Lower leg skin (tissue), 3 donors: ENCODE measurements at regions not wholly inside any gene's neighbourhood (a gene's known extent, or its start where the extent isn't known, plus 50 kb on each side); places are given as distances from the start of the nearest gene placed in this dataset.

ENCODE experiments used
- CTCF ChIP-seq, 3 donors: fragments of 450-650 bp; IDR thresholded peaks; one replicate each; pipeline ENCODE4 v1.5.1; 2016; ENCODE audit warnings: antibody characterized with exemption in 3 of 3, mild to moderate bottlenecking in 3 of 3, moderate library complexity in 2 of 3
- POLR2A ChIP-seq, 2 donors: fragments of 450-650 bp; IDR thresholded peaks; one replicate each; pipeline ENCODE4 v1.6.1; 2016 to 2017; ENCODE audit warnings: antibody characterized with exemption in 2 of 2, mild to moderate bottlenecking in 1 of 2, moderate library complexity in 1 of 2

- no peak for TF ChIP-seq CTCF (IDR thresholded peaks at IDR 0.05)
- TF ChIP-seq POLR2A (IDR thresholded peaks at IDR 0.05), result no peak
Observed at GRCh38 chr18:51346404-51346803, 148.9 kb upstream of the MEX3C start.
